HG03378 (cell line): ENCODE measurements at regions not wholly inside any gene's neighbourhood (a gene's known extent, or its start where the extent isn't known, plus 50 kb on each side); places are given as distances from the start of the nearest gene placed in this dataset.
"Not testable (repeated sequence)": the region's sequence is repeated elsewhere in the genome, so short reads cannot be mapped to it uniquely, and the experiment has no call there.

Experiments used
- ATAC-seq: cut with Tn5 transposase; IDR thresholded peaks from one replicate; pipeline ENCODE4 v1.9.1; 2021; ENCODE audit warnings: mild to moderate bottlenecking, moderate library complexity; ENCODE audit not compliant: unreplicated experiment

- ATAC-seq: no peak
Observed at GRCh38 chr11:35046681-35047080, 92.3 kb upstream of the CD44 start.

DNA sequence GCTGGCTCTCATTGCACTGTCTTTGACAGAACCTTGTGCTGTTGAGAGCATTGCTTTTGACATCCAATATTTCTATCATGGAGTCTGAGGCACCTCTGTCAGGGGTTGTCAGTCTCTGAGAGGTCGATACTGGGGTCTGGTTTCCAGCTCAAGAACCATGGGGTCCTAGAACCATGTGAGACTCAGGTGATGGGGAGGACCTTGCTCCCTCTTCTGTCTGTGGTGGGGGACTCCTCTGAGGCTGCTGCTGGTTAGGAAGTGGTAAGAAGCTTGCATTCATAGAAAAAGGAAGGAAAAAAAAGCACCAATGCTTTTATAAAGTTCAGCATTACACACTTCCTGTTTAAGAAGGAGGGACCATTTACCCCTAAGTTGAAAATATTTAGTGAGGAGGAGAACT, 91.8 kb upstream of the CD44 start:
- ATAC-seq: no peak

DNA sequence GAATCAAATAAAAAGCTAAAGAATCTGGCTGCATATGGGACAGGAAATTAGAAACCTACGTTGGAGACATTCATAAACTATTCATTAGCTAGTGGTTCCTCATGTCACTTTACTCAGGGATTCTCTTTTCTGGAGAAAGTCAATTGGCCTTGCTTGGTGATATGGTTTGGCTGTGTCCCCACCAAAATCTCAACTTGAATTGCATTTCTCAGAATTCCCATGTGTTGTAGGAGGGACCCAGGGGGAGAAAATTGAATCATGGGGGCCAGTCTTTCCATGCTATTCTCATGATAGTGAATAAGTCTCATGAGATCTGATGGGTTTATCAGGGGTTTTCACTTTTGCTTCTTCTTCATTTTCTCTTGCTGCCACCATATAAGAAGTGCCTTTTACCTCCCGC, 91.2 kb upstream of the CD44 start:
- no peak for ATAC-seq

GRCh38 chr11:35048346-35048745, 90.6 kb upstream of the CD44 start:
- not testable (repeated sequence) for ATAC-seq

DNA sequence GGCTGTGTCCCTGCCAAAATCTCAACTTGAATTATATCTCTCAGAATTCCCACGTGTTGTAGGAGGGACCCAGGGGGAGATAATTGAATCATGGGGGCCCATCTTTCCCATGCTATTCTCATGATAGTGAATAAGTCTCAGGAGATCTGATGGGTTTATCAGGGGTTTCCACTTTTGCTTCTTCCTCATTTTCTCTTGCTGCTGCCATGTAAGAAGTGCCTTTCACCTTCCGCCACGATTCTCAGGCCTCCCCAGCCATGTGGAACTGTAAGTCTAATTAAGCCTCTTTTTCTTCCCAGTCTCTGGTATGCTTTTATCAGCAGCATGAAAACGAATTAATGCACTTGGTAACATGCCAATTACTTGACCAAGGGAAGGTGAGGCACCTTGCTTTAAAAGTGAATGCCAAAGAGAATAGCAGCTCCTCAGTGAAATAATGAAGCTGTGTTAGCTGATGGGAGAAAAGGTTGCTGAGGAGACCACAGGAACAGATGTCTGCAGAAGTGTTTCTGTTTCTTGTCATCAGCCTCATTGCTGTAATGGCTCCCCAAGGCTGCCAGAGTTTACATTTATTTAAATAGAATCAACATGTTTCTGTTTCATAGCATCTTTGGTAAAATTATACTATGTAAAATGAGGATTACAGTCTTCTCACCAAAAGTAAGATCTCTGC, 89.0 kb upstream of the CD44 start:
- ATAC-seq: no peak

DNA sequence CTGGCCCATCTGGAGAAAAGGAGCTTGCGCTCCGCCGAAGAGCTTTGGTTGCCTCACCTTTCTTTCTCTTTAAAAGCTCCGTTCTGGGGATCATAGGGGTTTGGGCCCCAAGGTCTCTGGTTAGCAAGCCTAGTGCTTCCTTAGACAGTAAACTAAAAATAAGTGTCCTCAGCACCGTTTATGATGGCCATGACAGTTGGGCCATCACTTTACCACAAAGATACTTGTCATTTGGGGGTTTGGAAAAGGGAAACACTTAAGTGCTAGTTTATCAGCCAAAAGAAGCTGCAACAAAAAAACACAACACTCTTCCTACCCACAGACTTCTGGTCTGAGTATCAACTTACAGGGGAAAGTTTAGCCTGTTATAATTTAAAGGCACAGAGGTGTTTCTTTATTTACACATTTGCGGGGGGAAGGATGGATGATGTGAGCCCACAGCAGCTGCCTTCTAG, 88.4 kb upstream of the CD44 start:
- no peak for ATAC-seq

DNA sequence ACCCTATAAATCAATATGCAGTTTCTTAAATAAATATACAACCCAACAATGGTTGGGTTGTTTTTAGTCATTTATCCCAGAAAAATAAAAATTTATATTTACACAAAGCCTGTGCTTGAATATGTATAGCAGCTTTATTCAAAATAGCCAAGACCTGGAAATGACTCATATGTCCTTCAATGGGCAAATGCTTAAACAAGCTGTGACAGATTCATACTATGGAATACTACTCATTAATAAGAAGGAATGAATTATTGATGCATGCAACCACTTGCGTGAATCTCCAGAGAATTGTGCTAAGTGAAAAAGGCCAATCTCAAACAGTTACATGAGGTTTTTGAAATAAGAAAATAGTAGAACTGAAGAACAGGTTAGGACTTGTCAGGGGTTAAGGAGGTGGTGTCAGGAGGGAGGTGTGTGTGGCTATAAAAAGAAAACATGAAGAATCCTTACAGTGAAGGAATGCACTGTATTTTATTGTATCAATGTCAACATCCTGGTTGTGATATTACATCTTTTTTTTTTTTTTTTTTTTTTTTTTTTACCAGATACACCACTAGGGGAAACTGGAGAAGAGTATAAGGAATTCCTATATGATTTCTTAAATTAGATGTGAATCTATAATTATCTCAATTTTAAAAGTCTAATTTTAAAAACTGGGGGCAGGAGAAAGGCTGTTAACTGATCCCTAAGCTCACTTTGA, 82.4 kb upstream of the CD44 start:
- no peak for ATAC-seq

GRCh38 chr11:35057926-35058668, 80.9 kb upstream of the CD44 start:
- no peak for ATAC-seq

DNA sequence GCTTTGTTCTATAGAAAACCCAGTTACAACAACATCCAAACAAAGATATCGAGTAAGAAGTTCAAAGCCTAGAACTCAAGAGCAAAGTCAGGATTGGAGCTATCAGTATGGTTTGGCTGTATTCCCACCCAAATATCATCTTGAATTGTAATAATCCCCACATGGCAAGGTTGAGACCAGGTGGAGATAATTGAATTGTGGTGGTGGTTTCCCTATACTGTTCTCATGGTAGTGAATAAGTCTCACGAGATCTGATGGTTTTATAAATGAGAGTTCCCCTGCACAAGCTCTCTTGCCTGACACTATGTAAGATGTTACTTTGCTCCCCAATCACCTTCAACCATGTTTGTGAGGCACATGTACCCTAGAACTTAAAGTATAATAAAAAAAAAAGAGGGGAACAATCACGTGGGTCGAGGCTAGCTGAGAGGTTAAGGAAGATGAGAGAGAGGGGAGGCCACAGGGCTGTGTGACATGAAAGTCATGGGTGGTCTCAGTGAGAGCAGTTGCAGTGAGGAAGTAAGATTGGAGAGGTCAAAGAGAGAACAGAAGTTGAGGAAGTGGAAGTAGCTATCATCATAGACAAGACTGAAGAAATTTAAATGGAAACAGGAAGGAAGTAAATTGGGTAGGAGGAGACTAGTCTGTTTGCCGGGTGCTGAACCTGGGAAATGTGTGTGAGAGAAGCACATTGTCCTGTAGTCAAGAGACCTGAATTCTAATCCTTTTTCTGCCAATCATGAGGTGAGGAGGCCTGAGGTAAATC, 80.1 kb upstream of the CD44 start:
- peak; percentile 52 for ATAC-seq

DNA sequence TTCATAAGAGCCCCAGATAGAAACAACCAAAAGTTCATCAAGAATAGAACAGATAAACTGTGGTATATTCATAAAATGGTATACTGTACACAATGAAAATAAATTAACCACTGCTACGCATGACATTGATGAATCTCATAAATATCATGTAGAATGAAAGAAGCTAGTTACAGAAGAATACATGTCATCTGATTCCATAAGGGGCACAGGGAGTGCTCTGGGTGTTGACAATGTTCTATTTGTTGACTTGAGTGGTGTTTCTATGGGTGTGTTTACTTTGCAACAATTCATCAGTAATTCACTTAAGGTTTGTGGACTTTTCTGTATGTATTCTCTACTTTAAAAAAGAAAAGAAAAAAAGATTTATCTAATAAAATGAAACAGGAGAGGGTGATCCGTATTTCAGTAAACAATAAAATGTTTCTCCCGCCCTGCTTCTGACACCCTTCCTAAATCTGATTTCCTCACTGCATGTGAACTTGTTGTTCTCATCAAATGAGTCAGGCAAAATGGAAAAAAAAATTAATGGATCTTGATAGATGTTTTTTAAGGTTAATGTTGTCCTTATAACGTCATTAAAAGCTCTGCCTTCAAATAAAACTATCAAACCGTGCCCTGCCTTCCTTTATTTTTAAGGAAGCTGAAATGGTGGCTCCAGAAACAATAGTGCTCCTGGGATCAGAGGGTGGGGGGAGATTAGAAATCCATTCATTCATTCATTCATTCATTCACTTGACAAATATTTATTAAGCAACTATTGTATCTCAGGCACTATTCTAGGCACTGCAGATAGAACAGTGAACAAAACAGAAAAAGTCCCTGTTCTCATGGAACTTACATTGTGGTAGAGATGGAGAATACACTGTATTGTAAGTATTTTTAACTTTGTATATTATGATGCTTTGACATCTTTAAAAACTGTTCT, 77.2 kb upstream of the CD44 start:
- ATAC-seq: no peak

DNA sequence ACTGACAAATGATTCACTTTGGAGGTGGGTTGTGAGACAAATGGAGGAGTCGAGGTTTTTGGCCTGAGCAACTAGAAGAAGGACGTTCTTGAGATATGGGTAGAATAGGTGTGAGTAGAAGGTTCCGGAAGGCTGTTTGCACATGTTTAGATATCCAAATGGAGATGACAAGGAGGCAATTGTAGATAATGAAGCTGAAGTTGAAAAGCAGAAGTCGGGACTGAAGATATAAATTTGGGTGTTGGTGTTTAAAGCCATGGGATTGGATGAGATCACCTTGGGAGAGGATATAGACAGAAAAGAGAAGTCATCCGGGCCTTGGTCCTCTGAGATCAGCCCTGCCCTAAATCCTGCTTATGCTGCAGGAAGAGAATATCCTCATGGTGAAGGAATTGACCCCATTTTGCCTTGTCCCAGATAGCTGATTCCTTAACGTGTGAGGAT, 75.5 kb upstream of the CD44 start:
- ATAC-seq: no peak

DNA sequence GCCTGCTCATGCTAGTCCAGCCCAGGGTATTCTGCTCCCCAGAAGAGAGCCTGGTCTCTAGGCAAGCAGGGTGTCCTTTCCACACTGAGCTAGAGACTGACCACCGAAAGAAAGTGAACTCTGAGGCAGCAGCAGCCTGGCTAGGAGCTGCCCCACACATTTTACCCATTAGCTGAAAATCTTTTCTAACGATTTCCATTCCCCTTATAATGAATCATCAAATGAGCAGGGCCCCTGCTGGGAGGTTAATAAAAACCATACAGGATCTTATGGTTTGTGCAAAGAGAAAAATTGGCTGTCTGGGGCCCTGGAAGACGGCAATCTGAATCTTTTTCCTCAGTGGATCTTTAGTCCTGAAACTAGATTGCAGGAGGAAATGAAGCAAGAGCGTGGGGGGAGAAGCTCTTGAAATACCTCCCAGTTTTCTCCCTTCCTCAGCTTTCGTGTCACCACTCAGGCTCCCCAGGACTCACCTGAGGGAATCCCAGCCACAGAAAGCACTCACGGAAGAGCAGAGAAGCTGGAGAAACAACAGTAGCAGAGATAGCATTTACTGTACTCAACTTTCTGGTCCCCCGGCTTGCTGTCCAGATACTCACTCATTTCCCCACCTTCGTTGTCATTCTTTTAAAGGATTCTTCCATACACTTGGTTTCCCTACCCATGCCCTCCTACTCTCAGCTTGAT, 74.7 kb upstream of the CD44 start:
- no peak for ATAC-seq

- no peak for ATAC-seq
Observed at GRCh38 chr11:35065566-35065965, 73.4 kb upstream of the CD44 start.

DNA sequence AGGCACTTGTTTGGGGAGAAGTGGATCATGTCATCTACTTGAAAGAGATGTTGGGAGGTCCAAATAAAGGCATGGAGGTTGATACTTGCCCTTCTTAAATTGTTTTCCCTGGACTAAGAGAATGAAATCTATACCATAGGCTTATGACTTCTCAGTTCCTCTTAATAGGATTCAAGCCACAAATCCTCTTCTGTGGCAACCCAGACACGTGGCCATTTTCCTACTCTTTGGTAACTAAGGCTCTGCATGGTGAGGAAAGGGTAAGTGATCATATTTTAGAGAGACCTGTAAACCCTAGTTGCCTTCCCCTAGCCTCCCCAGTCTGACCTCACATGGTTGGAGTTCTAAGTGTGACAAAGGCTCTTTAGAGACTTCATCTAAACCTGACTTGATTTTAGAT, 72.9 kb upstream of the CD44 start:
- ATAC-seq: no peak

DNA sequence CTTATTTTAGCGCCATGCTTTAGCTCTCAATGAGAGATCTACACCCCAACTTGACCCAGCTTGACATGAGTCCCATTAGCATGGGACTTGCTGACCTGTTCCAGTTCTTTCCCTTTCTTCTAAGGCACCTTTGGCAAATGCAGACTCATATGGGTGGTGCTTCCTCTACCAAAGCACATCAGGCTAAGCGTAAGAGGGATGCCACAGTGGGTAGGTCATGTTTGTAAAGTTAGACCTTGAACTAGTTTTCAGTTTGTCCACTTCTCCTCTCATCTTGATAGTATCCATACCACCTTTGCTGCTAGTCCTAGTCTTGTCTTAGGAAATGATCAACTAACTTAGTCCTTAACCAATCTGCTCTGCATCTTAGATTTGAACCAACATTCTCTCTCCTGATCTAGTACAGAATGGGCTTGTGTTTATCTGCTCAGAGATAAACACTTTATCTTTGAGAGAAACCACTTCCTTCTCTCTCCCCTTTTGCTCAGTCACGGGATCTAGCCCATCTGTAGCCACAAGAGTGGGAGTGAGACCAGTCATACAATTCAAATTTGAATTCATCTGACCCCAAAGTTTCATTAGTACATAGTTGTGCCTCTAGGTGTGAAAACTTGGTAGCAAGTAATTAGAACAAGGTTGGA, 72.1 kb upstream of the CD44 start:
- ATAC-seq: peak; percentile 92

DNA sequence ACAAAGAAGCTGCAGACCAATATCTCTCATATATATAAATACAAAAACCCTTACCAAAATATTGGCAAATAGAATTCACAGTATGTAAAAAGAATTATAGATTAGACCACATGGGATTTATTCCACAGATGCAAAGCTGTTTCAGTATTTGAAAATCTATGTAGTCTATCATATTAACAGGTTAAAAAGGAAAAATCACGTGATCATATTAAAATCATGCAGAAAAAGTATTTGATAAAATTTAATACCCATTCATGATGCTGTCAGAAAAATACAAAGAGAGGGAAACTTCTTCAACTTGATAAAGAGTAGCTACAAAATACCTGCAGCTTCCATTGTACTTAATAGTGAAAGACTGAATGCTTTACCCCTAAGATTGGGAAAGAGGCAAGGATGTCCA, 67.2 kb upstream of the CD44 start:
- ATAC-seq: no peak

DNA sequence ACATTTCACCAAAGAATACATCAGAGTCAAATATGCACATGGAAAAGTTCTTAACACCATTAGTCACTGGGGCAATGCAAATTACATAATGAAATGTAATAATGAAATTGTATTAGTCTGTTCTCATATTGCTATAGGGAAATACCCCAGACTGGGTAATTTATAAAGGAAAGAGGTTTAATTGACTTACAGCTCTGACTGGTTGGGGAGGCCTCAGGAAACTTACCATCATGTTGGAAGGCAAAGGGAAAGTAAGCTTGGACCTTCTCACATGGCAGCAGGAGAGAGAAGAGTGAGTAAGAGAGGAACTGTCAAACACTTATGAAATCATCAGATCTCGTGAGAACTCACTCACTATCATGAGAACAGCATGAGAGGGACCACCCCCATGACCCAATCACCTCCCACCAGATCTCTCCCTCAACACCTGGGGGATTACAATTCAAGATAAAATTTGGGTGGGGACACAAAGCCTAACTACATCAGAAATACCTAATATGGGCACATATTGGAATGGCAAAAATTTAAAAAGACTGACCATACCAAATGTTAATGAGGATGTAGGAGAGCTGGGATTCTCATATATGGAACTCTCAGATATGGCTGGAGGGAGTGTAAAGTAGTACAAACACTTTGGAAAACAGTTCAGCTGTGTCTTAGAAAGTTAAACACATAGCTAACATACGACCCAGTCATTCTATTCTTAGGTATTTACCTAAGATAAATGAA, 65.1 kb upstream of the CD44 start:
- ATAC-seq: no peak
